Superior temporal gyrus (tissue), 1 donor: ENCODE measurements at regions not wholly inside any gene's neighbourhood (a gene's known extent, or its start where the extent isn't known, plus 50 kb on each side); places are given as distances from the start of the nearest gene placed in this dataset.

ENCODE experiments used
- DNase-seq: peaks from one replicate; pipeline ENCODE4 v3.0.0-alpha.2; 2016; ENCODE audit errors: extremely low spot score

- peak; percentile 30 for DNase-seq
Observed at GRCh38 chr12:127070515-127071157, 1196.3 kb upstream of the TMEM132C start.

- no peak for DNase-seq
Observed at GRCh38 chr12:127074161-127074560, 1192.8 kb upstream of the TMEM132C start.

GRCh38 chr12:127075981-127076380, 1191.0 kb upstream of the TMEM132C start:
- no peak for DNase-seq

- DNase-seq: no peak
Observed at GRCh38 chr12:127077262-127078045, 1189.5 kb upstream of the TMEM132C start.

- no peak for DNase-seq
Observed at GRCh38 chr12:127078577-127079350, 1188.2 kb upstream of the TMEM132C start.

- no peak for DNase-seq
Observed at GRCh38 chr12:127079636-127080035, 1187.3 kb upstream of the TMEM132C start.

GRCh38 chr12:127081058-127081457, 1185.9 kb upstream of the TMEM132C start:
- no peak for DNase-seq

- peak; percentile 74 for DNase-seq
Observed at GRCh38 chr12:127083008-127083949, 1183.7 kb upstream of the TMEM132C start.

GRCh38 chr12:127101076-127101475, 1165.9 kb upstream of the TMEM132C start:
- no peak for DNase-seq

GRCh38 chr12:127106041-127106440, 1160.9 kb upstream of the TMEM132C start:
- no peak for DNase-seq

- DNase-seq: no peak
Observed at GRCh38 chr12:127106697-127107096, 1160.3 kb upstream of the TMEM132C start.

GRCh38 chr12:127107744-127108143, 1159.2 kb upstream of the TMEM132C start:
- no peak for DNase-seq

- DNase-seq: peak; percentile 84
Observed at GRCh38 chr12:127108360-127109215, 1158.4 kb upstream of the TMEM132C start.

- no peak for DNase-seq
Observed at GRCh38 chr12:127113945-127114344, 1153.0 kb upstream of the TMEM132C start.

GRCh38 chr12:127115468-127116035, 1151.4 kb upstream of the TMEM132C start:
- DNase-seq: no peak

GRCh38 chr12:127118251-127118650, 1148.7 kb upstream of the TMEM132C start:
- DNase-seq: no peak

- no peak for DNase-seq
Observed at GRCh38 chr12:127119600-127120140, 1147.3 kb upstream of the TMEM132C start.

GRCh38 chr12:127120851-127121250, 1146.1 kb upstream of the TMEM132C start:
- DNase-seq: no peak

GRCh38 chr12:127121494-127122084, 1145.4 kb upstream of the TMEM132C start:
- no peak for DNase-seq
